Stomach (tissue), 8 donors: ENCODE measurements at regions not wholly inside any gene's neighbourhood (a gene's known extent, or its start where the extent isn't known, plus 50 kb on each side); places are given as distances from the start of the nearest gene placed in this dataset.

Source experiments
- DNase-seq, 2 donors: peaks; one replicate each; pipeline versions ENCODE4 v3.0.0 to v3.0.0-alpha.2; 2013 to 2019
- H3K27ac ChIP-seq, 5 donors: fragments of 200-600 bp in 4 of 5; sonication (generic) in 4 of 5; one replicate each; pipeline ENCODE4 v1.5.1; 2013 to 2019; ENCODE audit warnings: mild to moderate bottlenecking in 1 of 5, moderate library complexity in 1 of 5
- H3K27me3 ChIP-seq, 3 donors: fragments of 200-600 bp; sonication (generic); one replicate each; pipeline ENCODE4 v1.5.1; 2017 to 2019; ENCODE audit warnings: mixed run types in 1 of 3
- H3K36me3 ChIP-seq, 4 donors: fragments of 200-600 bp; sonication (generic); 1 replicate in 3 of 4; 2 replicates in 1 of 4; pipeline ENCODE4 v1.5.1; 2016 to 2019
- H3K4me1 ChIP-seq, 4 donors: fragments of 200-600 bp; sonication (generic); one replicate each; pipeline ENCODE4 v1.5.1; 2016 to 2019
- H3K4me3 ChIP-seq, 4 donors: fragments of 200-600 bp; sonication (generic) in 3 of 4; one replicate each; pipeline ENCODE4 v1.5.1; 2016 to 2019; ENCODE audit warnings: mild to moderate bottlenecking in 1 of 4
- H3K9me3 ChIP-seq, 4 donors: fragments of 200-600 bp; sonication (generic); one replicate each; pipeline ENCODE4 v1.5.1; 2016 to 2019
- CTCF ChIP-seq, 7 experiments: fragments of 450-650 bp in 4 of 7; fragments of 200-600 bp in 3 of 7; sonication (generic) in 3 of 7; IDR thresholded peaks; one replicate each; pipeline ENCODE4 v1.5.1; 2016 to 2019; ENCODE audit warnings: antibody characterized with exemption in 7 of 7, control low read depth in 2 of 7, mild to moderate bottlenecking in 1 of 7
- EP300 ChIP-seq: sonication (generic); formaldehyde crosslinking; IDR thresholded peaks from one replicate; pipeline ENCODE4 v1.6.1; 2017; ENCODE audit warnings: antibody characterized with exemption
- POLR2A ChIP-seq, 4 donors: fragments of 450-650 bp; IDR thresholded peaks; one replicate each; pipeline ENCODE4 v1.6.1; 2016; ENCODE audit warnings: antibody characterized with exemption in 4 of 4, control low read depth in 2 of 4, mild to moderate bottlenecking in 1 of 4, moderate library complexity in 1 of 4
- POLR2AphosphoS5 ChIP-seq, 3 donors: sonication (generic); formaldehyde crosslinking; IDR thresholded peaks; one replicate each; pipeline ENCODE4 v1.6.1; 2016; ENCODE audit warnings: antibody characterized with exemption in 3 of 3
- WGBS, 5 donors: extraction: QIAGEN DNeasy Blood & Tissue Kit in 3 of 5; methylation state at CpG; one replicate each; pipeline versions ENCODE4 v1.1.5 to v1.1.7; 2013 to 2018; 5-methylcytosine and 5-hydroxymethylcytosine counted together
- intact Hi-C: fragments of 100-400 bp; cut with DNase I; formaldehyde crosslinking; loops from one replicate; pipeline ENCODE4 v1.15.1; 2023; ENCODE audit warnings: low total_unique reads
- donor health status: healthy with polysubstance abuse.
- donor health status: Bipolar disorder and iron deficiency.
- donor health status: healthy.

- Histone ChIP-seq H3K4me1 (no peaks in the 10 kb centered on the region), H3K4me3 (no peak overlapping the region), H3K36me3 (no peaks in the 10 kb centered on the region), H3K27ac (no peak overlapping the region), H3K9me3 (peaks cover 0 to 15% (median 8%) of the 10 kb centered on the region in 4 donors), H3K27me3 (no peaks in the 10 kb centered on the region)
- no peak for TF ChIP-seq POLR2A (IDR thresholded peaks at IDR 0.05)
- TF ChIP-seq CTCF (IDR thresholded peaks at IDR 0.05), result no peak
- TF ChIP-seq POLR2AphosphoS5 (IDR thresholded peaks at IDR 0.05), result no peak
- no peak for TF ChIP-seq EP300
- intact Hi-C loops, result no loop called here
- 36 to 47% (median 42%) methylated on average over 2 of the region's 2 CpGs for WGBS, 5 donors
- DNase-seq, result peak in 1 of 2 donors; percentile 1
These were observed 334.0 kb upstream of the GCFC2 start for GRCh38 chr2:76044701-76045100.

- Histone ChIP-seq H3K9me3 (peaks cover 0 to 3% (median 1%) of the 10 kb centered on the region in 4 donors), H3K4me3 (no peak overlapping the region), H3K36me3 (no peaks in the 10 kb centered on the region), H3K27ac (no peak overlapping the region), H3K4me1 (no peaks in the 10 kb centered on the region), H3K27me3 (no peaks in the 10 kb centered on the region)
- intact Hi-C loops, result no loop called here
- TF ChIP-seq EP300, result no peak
- TF ChIP-seq CTCF (IDR thresholded peaks at IDR 0.05), result no peak
- TF ChIP-seq POLR2A (IDR thresholded peaks at IDR 0.05), result no peak
- TF ChIP-seq POLR2AphosphoS5 (IDR thresholded peaks at IDR 0.05), result no peak
- DNase-seq, result no peak
These were observed 328.8 kb upstream of the GCFC2 start for GRCh38 chr2:76039505-76039904.

GRCh38 chr2:76027761-76028160 lies 317.0 kb upstream of the GCFC2 start:
- no peaks in the 10 kb centered on the region for H3K36me3 ChIP-seq
- no peak overlapping the region for H3K4me3 ChIP-seq
- no peak for TF ChIP-seq CTCF (IDR thresholded peaks at IDR 0.05)
- no peak for TF ChIP-seq EP300
- TF ChIP-seq POLR2A (IDR thresholded peaks at IDR 0.05), result no peak
- TF ChIP-seq POLR2AphosphoS5 (IDR thresholded peaks at IDR 0.05), result no peak
- intact Hi-C loops, result no loop called here
- no peaks in the 10 kb centered on the region for H3K4me1 ChIP-seq
- 90 to 97% (median 92%) methylated on average over 1 of the region's 1 CpG for WGBS, 5 donors
- no peaks in the 10 kb centered on the region for H3K27me3 ChIP-seq
- H3K27ac ChIP-seq, result no peak overlapping the region
- no peak for DNase-seq
- H3K9me3 ChIP-seq, result peaks cover 0 to 21% (median 9%) of the 10 kb centered on the region in 4 donors

GRCh38 chr2:76019128-76019527 lies 308.4 kb upstream of the GCFC2 start:
- WGBS, 5 donors, result 42 to 54% (median 49%) methylated on average over 2 of the region's 2 CpGs
- no peak overlapping the region for H3K4me3 ChIP-seq
- no peak for TF ChIP-seq POLR2A (IDR thresholded peaks at IDR 0.05)
- TF ChIP-seq POLR2AphosphoS5 (IDR thresholded peaks at IDR 0.05), result no peak
- no peak for TF ChIP-seq CTCF (IDR thresholded peaks at IDR 0.05)
- TF ChIP-seq EP300, result no peak

More at GRCh38 chr2:76019128-76019527, 308.4 kb upstream of the GCFC2 start:
- Histone ChIP-seq H3K36me3 (no peaks in the 10 kb centered on the region), H3K27me3 (no peaks in the 10 kb centered on the region), H3K9me3 (no peaks in the 10 kb centered on the region), H3K27ac (no peak overlapping the region), H3K4me1 (no peaks in the 10 kb centered on the region)
- intact Hi-C loops, result no loop called here
- DNase-seq, result no peak
